ENCODE measurements at regions not wholly inside any gene's neighbourhood (a gene's known extent, or its start where the extent isn't known, plus 50 kb on each side); places are given as distances from the start of the nearest gene placed in this dataset.

GRCh38 chr14:39812532-39813320 lies 380.5 kb upstream of the FBXO33 start:
- no peaks in the 10 kb centered on the region for H3K4me1 Mint-ChIP-seq (ENCODE audit: low read depth)
- no peaks in the 10 kb centered on the region for H3K36me3 Mint-ChIP-seq (ENCODE audit: insufficient read depth)
- no peaks in the 10 kb centered on the region for H3K9me3 Mint-ChIP-seq
- DNase-seq (no peak), ATAC-seq (no peak)
- no peak overlapping the region for H3K4me3 Mint-ChIP-seq
- H3K27me3 Mint-ChIP-seq (ENCODE audit: low read depth) = no peaks in the 10 kb centered on the region

- ATAC-seq (no peak), DNase-seq (no peak)
- no peaks in the 10 kb centered on the region for H3K9me3 Mint-ChIP-seq
- no peak overlapping the region for H3K4me3 Mint-ChIP-seq
- no peaks in the 10 kb centered on the region for H3K27me3 Mint-ChIP-seq (ENCODE audit: low read depth)
- no peaks in the 10 kb centered on the region for H3K4me1 Mint-ChIP-seq (ENCODE audit: low read depth)
- H3K36me3 Mint-ChIP-seq (ENCODE audit: insufficient read depth) = no peaks in the 10 kb centered on the region
These were observed 375.0 kb upstream of the FBXO33 start for GRCh38 chr14:39807271-39807670.

GRCh38 chr14:39784461-39784860 lies 352.2 kb upstream of the FBXO33 start:
- H3K27me3 Mint-ChIP-seq (ENCODE audit: low read depth) = no peaks in the 10 kb centered on the region
- no peak for ATAC-seq

GRCh38 chr14:39781466-39781865 lies 349.2 kb upstream of the FBXO33 start:
- ATAC-seq (no peak), DNase-seq (no peak)
- no peak overlapping the region for H3K4me3 Mint-ChIP-seq
- H3K36me3 Mint-ChIP-seq (ENCODE audit: insufficient read depth) = peaks cover 1% of the 10 kb centered on the region
- no peaks in the 10 kb centered on the region for H3K27me3 Mint-ChIP-seq (ENCODE audit: low read depth)
- no peaks in the 10 kb centered on the region for H3K4me1 Mint-ChIP-seq (ENCODE audit: low read depth)
- H3K9me3 Mint-ChIP-seq = peaks cover 10% of the 10 kb centered on the region

More at GRCh38 chr14:39784461-39784860, 352.2 kb upstream of the FBXO33 start:
- no peak overlapping the region for H3K4me3 Mint-ChIP-seq
- no peaks in the 10 kb centered on the region for H3K36me3 Mint-ChIP-seq (ENCODE audit: insufficient read depth)
- H3K9me3 Mint-ChIP-seq = no peaks in the 10 kb centered on the region
- H3K4me1 Mint-ChIP-seq (ENCODE audit: low read depth) = no peaks in the 10 kb centered on the region
- DNase-seq = no peak

- no peak for DNase-seq
- Mint-ChIP-seq H3K4me1 (ENCODE audit: low read depth) (no peaks in the 10 kb centered on the region), H3K9me3 (peaks cover 10% of the 10 kb centered on the region), H3K4me3 (no peak overlapping the region), H3K36me3 (ENCODE audit: insufficient read depth) (peaks cover 1% of the 10 kb centered on the region), H3K27me3 (ENCODE audit: low read depth) (no peaks in the 10 kb centered on the region)
- no peak for ATAC-seq
These were observed 341.3 kb upstream of the FBXO33 start for GRCh38 chr14:39773387-39774126.

- H3K27me3 Mint-ChIP-seq (ENCODE audit: low read depth) = no peaks in the 10 kb centered on the region
- no peaks in the 10 kb centered on the region for H3K36me3 Mint-ChIP-seq (ENCODE audit: insufficient read depth)
- no peak for ATAC-seq
- no peak for DNase-seq
- H3K4me1 Mint-ChIP-seq (ENCODE audit: low read depth) = no peaks in the 10 kb centered on the region
- H3K4me3 Mint-ChIP-seq = no peak overlapping the region
- H3K9me3 Mint-ChIP-seq = peaks cover under 1% of the 10 kb centered on the region
These were observed 340.4 kb upstream of the FBXO33 start for GRCh38 chr14:39772627-39773026.

GRCh38 chr14:39768589-39768988 lies 336.4 kb upstream of the FBXO33 start:
- no peak overlapping the region for H3K4me3 Mint-ChIP-seq
- H3K27me3 Mint-ChIP-seq (ENCODE audit: low read depth) = no peaks in the 10 kb centered on the region
- peaks cover under 1% of the 10 kb centered on the region for H3K4me1 Mint-ChIP-seq (ENCODE audit: low read depth)
- H3K9me3 Mint-ChIP-seq = no peaks in the 10 kb centered on the region
- DNase-seq (no peak), ATAC-seq (no peak)
- H3K36me3 Mint-ChIP-seq (ENCODE audit: insufficient read depth) = no peaks in the 10 kb centered on the region

- Mint-ChIP-seq H3K9me3 (no peaks in the 10 kb centered on the region), H3K4me1 (ENCODE audit: low read depth) (peaks cover 11% of the 10 kb centered on the region), H3K27me3 (ENCODE audit: low read depth) (no peaks in the 10 kb centered on the region), H3K36me3 (ENCODE audit: insufficient read depth) (no peaks in the 10 kb centered on the region), H3K4me3 (no peak overlapping the region)
- ATAC-seq (no peak), DNase-seq (no peak)
These were observed 334.3 kb upstream of the FBXO33 start for GRCh38 chr14:39766397-39767000.

- no peaks in the 10 kb centered on the region for H3K27me3 Mint-ChIP-seq (ENCODE audit: low read depth)
- H3K4me1 Mint-ChIP-seq (ENCODE audit: low read depth) = peaks cover 11% of the 10 kb centered on the region
- H3K36me3 Mint-ChIP-seq (ENCODE audit: insufficient read depth) = no peaks in the 10 kb centered on the region
- ATAC-seq (no peak), DNase-seq (no peak)
- no peaks in the 10 kb centered on the region for H3K9me3 Mint-ChIP-seq
- no peak overlapping the region for H3K4me3 Mint-ChIP-seq
These were observed 333.4 kb upstream of the FBXO33 start for GRCh38 chr14:39765676-39766075.

- Mint-ChIP-seq H3K27me3 (ENCODE audit: low read depth) (no peaks in the 10 kb centered on the region), H3K4me3 (peak overlapping the region; percentile 5), H3K4me1 (ENCODE audit: low read depth) (peaks cover 11% of the 10 kb centered on the region), H3K9me3 (no peaks in the 10 kb centered on the region), H3K36me3 (ENCODE audit: insufficient read depth) (no peaks in the 10 kb centered on the region)
- no peak for DNase-seq
- ATAC-seq = no peak
These were observed 331.2 kb upstream of the FBXO33 start for GRCh38 chr14:39763402-39763890.

- DNase-seq (no peak), ATAC-seq (peak; percentile 63)
- H3K4me3 Mint-ChIP-seq = peak overlapping the region; percentile 5
- peaks cover 11% of the 10 kb centered on the region for H3K4me1 Mint-ChIP-seq (ENCODE audit: low read depth)
- H3K36me3 Mint-ChIP-seq (ENCODE audit: insufficient read depth) = no peaks in the 10 kb centered on the region
- no peaks in the 10 kb centered on the region for H3K9me3 Mint-ChIP-seq
- H3K27me3 Mint-ChIP-seq (ENCODE audit: low read depth) = no peaks in the 10 kb centered on the region
These were observed 330.6 kb upstream of the FBXO33 start for GRCh38 chr14:39762576-39763401.

- no peaks in the 10 kb centered on the region for H3K27me3 Mint-ChIP-seq (ENCODE audit: low read depth)
- ATAC-seq = no peak
- H3K4me1 Mint-ChIP-seq (ENCODE audit: low read depth) = no peaks in the 10 kb centered on the region
- H3K4me3 Mint-ChIP-seq = no peak overlapping the region
- H3K36me3 Mint-ChIP-seq (ENCODE audit: insufficient read depth) = no peaks in the 10 kb centered on the region
- DNase-seq = no peak
- no peaks in the 10 kb centered on the region for H3K9me3 Mint-ChIP-seq
These were observed 323.1 kb upstream of the FBXO33 start for GRCh38 chr14:39755269-39755878.

GRCh38 chr14:39740454-39740853 lies 308.2 kb upstream of the FBXO33 start:
- H3K27me3 Mint-ChIP-seq (ENCODE audit: low read depth) = no peaks in the 10 kb centered on the region
- ATAC-seq (no peak), DNase-seq (no peak)
- H3K4me3 Mint-ChIP-seq = no peak overlapping the region
- H3K4me1 Mint-ChIP-seq (ENCODE audit: low read depth) = no peaks in the 10 kb centered on the region
- peaks cover 13% of the 10 kb centered on the region for H3K9me3 Mint-ChIP-seq
- H3K36me3 Mint-ChIP-seq (ENCODE audit: insufficient read depth) = no peaks in the 10 kb centered on the region

GRCh38 chr14:39739796-39740195 lies 307.6 kb upstream of the FBXO33 start:
- Mint-ChIP-seq H3K4me1 (ENCODE audit: low read depth) (no peaks in the 10 kb centered on the region), H3K9me3 (peaks cover 13% of the 10 kb centered on the region), H3K27me3 (ENCODE audit: low read depth) (no peaks in the 10 kb centered on the region), H3K4me3 (no peak overlapping the region), H3K36me3 (ENCODE audit: insufficient read depth) (no peaks in the 10 kb centered on the region)
- ATAC-seq = no peak
- no peak for DNase-seq
